PC-9 (cell line): ENCODE measurements at regions not wholly inside any gene's neighbourhood (a gene's known extent, or its start where the extent isn't known, plus 50 kb on each side); places are given as distances from the start of the nearest gene placed in this dataset.

ENCODE experiments used
- BruUV-seq: library from RNA; stranded (reverse); fragments of 400-500 nt; replicated peaks from 2 replicates; lab custom pipeline; 2021; lab: Mats Ljungman, UMichigan
- CTCF ChIA-PET: fragments of 300-600 bp; sonication (Branson Sonifier 250); formaldehyde crosslinking; loops from one replicate; lab custom pipeline; 2022; ENCODE audit warnings: antibody characterized with exemption; lab: Charles Lee
- POLR2A ChIA-PET: fragments of 300-600 bp; sonication (Branson Sonifier 250); formaldehyde crosslinking; loops from one replicate; lab custom pipeline; 2022; ENCODE audit warnings: antibody characterized with exemption; ENCODE audit not compliant: unreplicated experiment; lab: Charles Lee
- DNase-seq, 2 experiments: peaks; one replicate each; pipeline versions ENCODE4 v3.0.0 to v3.0.0-alpha.2; 2015 to 2022; ENCODE audit warnings: mixed read lengths in 1 of 2
- H2AFZ ChIP-seq: fragments of 200-600 bp; sonication (generic); 2 replicates; pipeline ENCODE4 v1.8.1; 2017; ENCODE audit warnings: antibody characterized with exemption
- H3F3A ChIP-seq: fragments of 200-600 bp; sonication (generic); 2 replicates; pipeline ENCODE4 v1.8.1; 2017; ENCODE audit warnings: antibody characterized with exemption, mild to moderate bottlenecking, low read depth; ENCODE audit not compliant: insufficient read depth
- H3K27ac ChIP-seq: fragments of 200-600 bp; sonication (generic); 2 replicates; pipeline ENCODE4 v1.6.1; 2016; ENCODE audit warnings: mixed run types
- H3K27me3 ChIP-seq: fragments of 200-600 bp; sonication (generic); 2 replicates; pipeline ENCODE4 v1.6.1; 2016; ENCODE audit warnings: low read depth, mixed run types; ENCODE audit not compliant: insufficient read depth
- H3K36me3 ChIP-seq: fragments of 200-600 bp; sonication (generic); 2 replicates; pipeline ENCODE4 v1.6.1; 2016; ENCODE audit warnings: low read depth, mixed run types
- H3K4me1 ChIP-seq: fragments of 200-600 bp; sonication (generic); replicated peaks from 2 replicates; pipeline ENCODE4 v1.6.1; 2016; ENCODE audit warnings: mixed run types; ENCODE audit not compliant: insufficient read depth
- H3K4me2 ChIP-seq: fragments of 200-600 bp; sonication (generic); 2 replicates; pipeline ENCODE4 v1.6.1; 2017; ENCODE audit warnings: mixed run types
- H3K4me3 ChIP-seq: fragments of 200-600 bp; sonication (generic); 2 replicates; pipeline ENCODE4 v1.6.1; 2016; ENCODE audit warnings: mixed run types
- H3K79me2 ChIP-seq: fragments of 200-600 bp; sonication (generic); 2 replicates; pipeline ENCODE4 v1.6.1; 2017; ENCODE audit warnings: low read depth, mixed run types
- H3K9me2 ChIP-seq: fragments of 200-600 bp; sonication (generic); 2 replicates; pipeline ENCODE4 v1.8.1; 2017; ENCODE audit warnings: mild to moderate bottlenecking; ENCODE audit not compliant: insufficient read depth
- H3K9me3 ChIP-seq: fragments of 200-600 bp; sonication (generic); 2 replicates; pipeline ENCODE4 v1.8.1; 2016; ENCODE audit warnings: low read depth; ENCODE audit not compliant: insufficient read depth
- H4K20me1 ChIP-seq: fragments of 200-600 bp; sonication (generic); 2 replicates; pipeline ENCODE4 v1.8.1; 2017; ENCODE audit not compliant: insufficient read depth
- CTCF ChIP-seq: fragments of 200-600 bp; sonication (generic); conservative IDR thresholded peaks from 2 replicates; pipeline ENCODE4 v1.6.1; 2017; ENCODE audit warnings: mixed run types, antibody characterized with exemption, mild to moderate bottlenecking, moderate library complexity
- EZH2 ChIP-seq: fragments of 200-600 bp; sonication (generic); IDR thresholded peaks from 2 replicates; pipeline ENCODE4 v1.8.0; 2017; ENCODE audit warnings: antibody characterized with exemption, low read depth
- intact Hi-C: fragments of 100-400 bp; cut with micrococcal nuclease; formaldehyde crosslinking; loops from one replicate; pipeline ENCODE4 v1.10.0; 2022; ENCODE audit not compliant: unreplicated experiment

GRCh38 chr10:6771331-6771730 lies 191.3 kb upstream of the PRKCQ start:
- no peak overlapping the region for H3K4me3 ChIP-seq
- no peak for DNase-seq
- BruUV-seq = no TSS peak
- TF ChIP-seq EZH2 (no peak), CTCF (no peak)
- no peak overlapping the region for H2AFZ ChIP-seq
- H3K79me2 ChIP-seq = no peaks in the 10 kb centered on the region
- H3K9me3 ChIP-seq = no peaks in the 10 kb centered on the region
- ChIA-PET CTCF (no interaction called here), POLR2A (no interaction called here)
- no peaks in the 10 kb centered on the region for H3K36me3 ChIP-seq
- H3F3A ChIP-seq = no peaks in the 10 kb centered on the region
- no peaks in the 10 kb centered on the region for H4K20me1 ChIP-seq
- no peaks in the 10 kb centered on the region for H3K9me2 ChIP-seq
- H3K4me2 ChIP-seq = no peak overlapping the region
- intact Hi-C loops = no loop called here
- no peaks in the 10 kb centered on the region for H3K27me3 ChIP-seq
- H3K4me1 ChIP-seq = no peaks in the 10 kb centered on the region
- H3K27ac ChIP-seq = no peak overlapping the region

- H4K20me1 ChIP-seq = no peaks in the 10 kb centered on the region
- no peak overlapping the region for H3K4me2 ChIP-seq
- no peak overlapping the region for H2AFZ ChIP-seq
- H3K4me1 ChIP-seq = no peaks in the 10 kb centered on the region
- no peak for DNase-seq
- BruUV-seq = no TSS peak
- no peaks in the 10 kb centered on the region for H3K27me3 ChIP-seq
- no peaks in the 10 kb centered on the region for H3K79me2 ChIP-seq
- no peak overlapping the region for H3K4me3 ChIP-seq
- no peaks in the 10 kb centered on the region for H3K9me2 ChIP-seq
- no peaks in the 10 kb centered on the region for H3F3A ChIP-seq
- ChIA-PET POLR2A (no interaction called here), CTCF (no interaction called here)
- H3K36me3 ChIP-seq = no peaks in the 10 kb centered on the region
- H3K9me3 ChIP-seq = no peaks in the 10 kb centered on the region
- TF ChIP-seq EZH2 = no peak
- intact Hi-C loops = no loop called here
- H3K27ac ChIP-seq = no peak overlapping the region
Observed at GRCh38 chr10:6770846-6771245, 190.8 kb upstream of the PRKCQ start.

DNA sequence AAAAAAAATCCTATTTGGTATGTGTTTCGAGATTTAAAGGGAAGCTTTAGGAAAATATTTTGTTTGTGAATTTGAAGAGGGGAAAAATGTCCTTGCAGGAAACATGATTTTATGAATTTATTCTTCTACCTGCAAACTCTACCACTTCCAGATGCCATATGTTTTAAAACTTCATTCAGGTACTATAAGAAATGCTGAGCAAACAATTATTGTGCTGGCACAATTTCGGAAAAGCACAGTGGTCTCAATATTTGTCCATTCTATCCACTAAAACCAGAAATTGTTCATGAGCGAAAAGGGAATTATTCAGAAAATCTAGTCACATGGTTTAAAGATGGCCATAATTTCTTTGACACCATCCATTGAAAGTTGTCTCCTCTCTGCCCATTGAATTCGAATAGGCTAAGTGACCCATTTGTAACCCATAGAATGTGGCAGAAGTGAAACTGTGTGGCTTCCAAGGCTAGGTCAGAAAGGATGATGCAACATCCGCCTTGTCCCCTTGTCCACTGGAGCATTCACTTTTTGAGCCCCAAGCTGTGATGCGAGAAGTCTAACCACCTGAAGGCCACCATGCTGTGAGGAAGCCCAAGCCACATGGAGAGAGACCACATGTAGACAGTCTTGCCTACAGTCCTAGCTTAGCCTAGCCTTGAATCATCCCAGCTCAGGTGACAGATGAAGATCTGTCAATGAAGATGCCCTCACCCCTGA lies 189.8 kb upstream of the PRKCQ start:
- CTCF ChIA-PET = no interaction called here

More for the DNA sequence above, 189.8 kb upstream of the PRKCQ start:
- intact Hi-C loops = no loop called here
- Histone ChIP-seq H3K4me2 (no peak overlapping the region), H3K36me3 (no peaks in the 10 kb centered on the region), H3K79me2 (no peaks in the 10 kb centered on the region), H3K4me3 (no peak overlapping the region), H3K4me1 (no peaks in the 10 kb centered on the region), H3F3A (no peaks in the 10 kb centered on the region), H3K27ac (no peak overlapping the region), H4K20me1 (no peaks in the 10 kb centered on the region), H3K27me3 (no peaks in the 10 kb centered on the region), H3K9me2 (no peaks in the 10 kb centered on the region), H3K9me3 (no peaks in the 10 kb centered on the region), H2AFZ (no peak overlapping the region)
- POLR2A ChIA-PET = no interaction called here
- no peak for TF ChIP-seq EZH2
- TF ChIP-seq CTCF = no peak
- DNase-seq = no peak
- BruUV-seq = no TSS peak
